IMR-90 (cell line): ENCODE measurements at regions not wholly inside any gene's neighbourhood (a gene's known extent, or its start where the extent isn't known, plus 50 kb on each side); places are given as distances from the start of the nearest gene placed in this dataset.

Experiments used
- ATAC-seq: fragments of 200-7000 bp; cut with Tn5 transposase; 2 replicates; pipeline ENCODE4 v1.9.1; 2020; ENCODE audit warnings: low read depth, mild to moderate bottlenecking, moderate library complexity
- BruUV-seq: library from RNA; stranded (reverse); fragments of 400-500 nt; replicated peaks from 2 replicates; lab custom pipeline; 2021; lab: Mats Ljungman, UMichigan
- CTCF ChIA-PET: fragments of 300-600 bp; formaldehyde crosslinking; extraction: SDS; loops from one replicate; lab custom pipeline; 2021; ENCODE audit warnings: antibody characterized with exemption; lab: Yijun Ruan, JAX
- POLR2A ChIA-PET: fragments of 300-600 bp; sonication (Branson Sonifier 250); formaldehyde crosslinking; loops from one replicate; lab custom pipeline; 2022; ENCODE audit warnings: antibody characterized with exemption; ENCODE audit not compliant: unreplicated experiment; lab: Charles Lee
- DNase-seq: peaks from one replicate; pipeline ENCODE4 v3.0.0; 2013
- H2AFZ ChIP-seq: replicated peaks from 2 replicates; pipeline ENCODE3; 2013; ENCODE audit warnings: low read length, mild to moderate bottlenecking; ENCODE audit not compliant: poor library complexity
- H2AK5ac ChIP-seq: 2 replicates; pipeline ENCODE4 v1.6.1; 2013; ENCODE audit warnings: low read depth, low read length, inconsistent platforms
- H2AK9ac ChIP-seq: replicated peaks from 2 replicates; pipeline ENCODE3; 2013; ENCODE audit warnings: mild to moderate bottlenecking, low read depth, low read length, moderate library complexity; ENCODE audit not compliant: poor library complexity
- H2BK120ac ChIP-seq: 2 replicates; pipeline ENCODE4 v1.6.1; 2013; ENCODE audit warnings: low read depth, low read length, inconsistent platforms
- H2BK15ac ChIP-seq: 3 replicates; pipeline ENCODE4 v1.6.1; 2013; ENCODE audit warnings: low read depth, low read length, inconsistent platforms
- H2BK20ac ChIP-seq: 2 replicates; pipeline ENCODE4 v1.6.1; 2013; ENCODE audit warnings: low read depth, mild to moderate bottlenecking, inconsistent platforms, low read length, moderate library complexity
- H2BK5ac ChIP-seq: 2 replicates; pipeline ENCODE4 v1.6.1; 2013; ENCODE audit warnings: mild to moderate bottlenecking, low read depth, low read length, inconsistent platforms; ENCODE audit not compliant: poor library complexity, severe bottlenecking
- H3K14ac ChIP-seq: replicated peaks from 2 replicates; pipeline ENCODE4 v1.6.1; 2013; ENCODE audit warnings: low read depth, low read length, inconsistent platforms
- H3K18ac ChIP-seq: 2 replicates; pipeline ENCODE4 v1.6.1; 2013; ENCODE audit warnings: low read depth, low read length, control low read depth
- H3K23ac ChIP-seq: 2 replicates; pipeline ENCODE4 v1.6.1; 2013; ENCODE audit warnings: low read depth, low read length, inconsistent platforms
- H3K27ac ChIP-seq: 2 replicates; pipeline ENCODE4 v1.5.1; 2013; ENCODE audit warnings: mild to moderate bottlenecking, control low read depth, low read length; ENCODE audit not compliant: insufficient read depth
- H3K27me3 ChIP-seq: 2 replicates; pipeline ENCODE4 v1.6.1; 2013; ENCODE audit warnings: low read length; ENCODE audit not compliant: control insufficient read depth, insufficient read depth
- H3K36me3 ChIP-seq: 2 replicates; pipeline ENCODE4 v1.6.1; 2013; ENCODE audit warnings: low read length, mixed read lengths; ENCODE audit not compliant: control insufficient read depth, insufficient read depth
- H3K4ac ChIP-seq: 2 replicates; pipeline ENCODE4 v1.6.1; 2013; ENCODE audit warnings: low read depth, low read length, inconsistent platforms
- H3K4me1 ChIP-seq: 2 replicates; pipeline ENCODE4 v1.6.1; 2013; ENCODE audit warnings: low read length, mixed read lengths; ENCODE audit not compliant: control insufficient read depth, insufficient read depth
- H3K4me2 ChIP-seq: 2 replicates; pipeline ENCODE4 v1.6.1; 2013; ENCODE audit warnings: low read depth, mild to moderate bottlenecking, control low read depth, low read length, moderate library complexity
- H3K4me3 ChIP-seq: 2 replicates; pipeline ENCODE4 v1.5.1; 2013; ENCODE audit warnings: low read depth, mild to moderate bottlenecking, control low read depth, low read length, moderate library complexity; ENCODE audit not compliant: insufficient read depth
- H3K56ac ChIP-seq: 2 replicates; pipeline ENCODE4 v1.6.1; 2013; ENCODE audit warnings: low read length, inconsistent platforms; ENCODE audit not compliant: insufficient read depth; ENCODE audit errors: extremely low read depth
- H3K79me1 ChIP-seq, 2 experiments: 2 replicates each; pipeline ENCODE4 v1.6.1; 2013; ENCODE audit warnings: low read length in 2 of 2, inconsistent platforms in 1 of 2, low read depth in 1 of 2
- H3K9ac ChIP-seq: 2 replicates; pipeline ENCODE4 v1.6.1; 2013; ENCODE audit warnings: low read depth, low read length, control low read depth
- H3K9me1 ChIP-seq: 2 replicates; pipeline ENCODE4 v1.6.1; 2013; ENCODE audit warnings: low read length, inconsistent platforms; ENCODE audit not compliant: insufficient read depth
- H3K9me3 ChIP-seq: 2 replicates; pipeline ENCODE4 v1.6.1; 2013; ENCODE audit warnings: low read length; ENCODE audit not compliant: control insufficient read depth, insufficient read depth
- H4K20me1 ChIP-seq: 2 replicates; pipeline ENCODE4 v1.6.1; 2013; ENCODE audit warnings: low read length, inconsistent platforms; ENCODE audit not compliant: insufficient read depth
- H4K5ac ChIP-seq: 2 replicates; pipeline ENCODE4 v1.6.1; 2013; ENCODE audit warnings: mild to moderate bottlenecking, low read depth, low read length, control low read depth
- H4K8ac ChIP-seq, 2 experiments: 2 replicates each; pipeline ENCODE4 v1.6.1; 2013; ENCODE audit warnings: low read depth in 2 of 2, low read length in 2 of 2, control low read depth in 1 of 2, inconsistent platforms in 1 of 2
- H4K91ac ChIP-seq: 2 replicates; pipeline ENCODE4 v1.6.1; 2013; ENCODE audit warnings: low read depth, low read length, inconsistent platforms; ENCODE audit not compliant: insufficient read depth
- ELK1 ChIP-seq: fragments of 150-350 bp; IDR thresholded peaks from 2 replicates; pipeline ENCODE4 v1.6.1; 2016; ENCODE audit warnings: low read depth, mild to moderate bottlenecking, low read length, moderate library complexity, borderline replicate concordance
- MXI1 ChIP-seq: IDR thresholded peaks from 2 replicates; pipeline ENCODE4 v1.6.1; 2012; ENCODE audit warnings: low read depth, mild to moderate bottlenecking, low read length, moderate library complexity, borderline replicate concordance
- POLR2A ChIP-seq: IDR thresholded peaks from 2 replicates; pipeline ENCODE4 v1.6.1; 2012; ENCODE audit warnings: mild to moderate bottlenecking, low read depth, low read length
- RFX5 ChIP-seq: IDR thresholded peaks from 2 replicates; pipeline ENCODE4 v1.8.0; 2012; ENCODE audit warnings: low read depth, mild to moderate bottlenecking, low read length, moderate library complexity
- SMC3 ChIP-seq: fragments of 150-350 bp; IDR thresholded peaks from 2 replicates; pipeline ENCODE4 v1.6.1; 2016; ENCODE audit warnings: low read depth, mild to moderate bottlenecking, antibody characterized with exemption, low read length, moderate library complexity
- USF2 ChIP-seq: fragments of 150-350 bp; IDR thresholded peaks from 2 replicates; pipeline ENCODE4 v1.6.1; 2017; ENCODE audit warnings: mild to moderate bottlenecking, antibody characterized with exemption, low read length, low read depth
- WGBS, 2 experiments: methylation state at CpG; one replicate each; pipeline versions ENCODE4 v1.1.5 to v1.1.7; 2013; ENCODE audit warnings: missing lambda C conversion rate in 2 of 2; ENCODE audit not compliant: insufficient read length in 1 of 2; ENCODE audit errors: extremely low coverage in 2 of 2; 5-methylcytosine and 5-hydroxymethylcytosine counted together
- dilution Hi-C: fragments of 300-500 bp; cut with HindIII; formaldehyde crosslinking; loops from one replicate; pipeline ENCODE4 v1.14.3; 2018; ENCODE audit warnings: low sequenced_read_pairs; ENCODE audit not compliant: unreplicated experiment
- in situ Hi-C: fragments of 300-500 bp; cut with MboI; formaldehyde crosslinking; loops from 3 replicates; pipeline ENCODE4 v1.14.3; 2019; ENCODE audit warnings: low sequenced_read_pairs, inconsistent platforms, mixed read lengths
- intact Hi-C: fragments of 100-400 bp; cut with micrococcal nuclease; formaldehyde crosslinking; loops from 2 replicates; pipeline ENCODE4 v1.10.0; 2022

GRCh38 chr12:92496790-92497189 lies 206.0 kb upstream of the PLEKHG7 start:
- in situ Hi-C loops: no loop called here
- intact Hi-C loops: no loop called here

More at GRCh38 chr12:92496790-92497189, 206.0 kb upstream of the PLEKHG7 start:
- Histone ChIP-seq H3K4ac (no peak overlapping the region), H3K18ac (no peak overlapping the region), H2AFZ (no peak overlapping the region), H3K79me1 (no peaks in the 10 kb centered on the region), H4K5ac (no peak overlapping the region), H2BK15ac (no peak overlapping the region), H3K27me3 (no peaks in the 10 kb centered on the region), H4K8ac (no peak overlapping the region), H3K56ac (no peak overlapping the region), H2BK120ac (no peak overlapping the region), H3K27ac (no peak overlapping the region), H4K20me1 (no peaks in the 10 kb centered on the region), H3K9ac (no peak overlapping the region), H3K4me2 (no peak overlapping the region), H3K36me3 (no peaks in the 10 kb centered on the region), H2AK5ac (no peak overlapping the region), H3K14ac (no peak overlapping the region), H3K9me3 (no peaks in the 10 kb centered on the region), H3K4me3 (no peak overlapping the region), H3K4me1 (no peaks in the 10 kb centered on the region), H4K91ac (no peak overlapping the region), H2AK9ac (no peak overlapping the region), H3K23ac (no peak overlapping the region), H3K9me1 (no peaks in the 10 kb centered on the region), H2BK5ac (no peak overlapping the region), H2BK20ac (no peak overlapping the region)
- POLR2A ChIA-PET: no interaction called here
- WGBS, 2 experiments: no CpG with 5 or more reads among the region's 1 CpG
- no TSS peak for BruUV-seq
- dilution Hi-C loops: no loop called here
- CTCF ChIA-PET: no interaction called here
- DNase-seq (no peak), ATAC-seq (no peak)
- TF ChIP-seq SMC3: no peak
- TF ChIP-seq POLR2A: no peak
- TF ChIP-seq ELK1: no peak
- TF ChIP-seq RFX5: no peak
- TF ChIP-seq MXI1: no peak
- TF ChIP-seq USF2: no peak
